Thyroid gland (tissue), 4 donors: ENCODE measurements at regions not wholly inside any gene's neighbourhood (a gene's known extent, or its start where the extent isn't known, plus 50 kb on each side); places are given as distances from the start of the nearest gene placed in this dataset.

Source experiments
- POLR2A ChIP-seq, 2 donors: fragments of 450-650 bp; IDR thresholded peaks; one replicate each; pipeline ENCODE4 v1.6.1; 2017; ENCODE audit warnings: antibody characterized with exemption in 2 of 2, mild to moderate bottlenecking in 2 of 2, moderate library complexity in 1 of 2
- TF ChIP-seq, protein P1 (sequence below), 6 experiments: fragments of 200-600 bp in 3 of 6; fragments of 450-650 bp in 3 of 6; sonication (generic) in 3 of 6; IDR thresholded peaks; one replicate each; pipeline ENCODE4 v1.5.1; 2016 to 2019; ENCODE audit warnings: antibody characterized with exemption in 6 of 6, mild to moderate bottlenecking in 2 of 6, inconsistent platforms in 1 of 6, moderate library complexity in 1 of 6

DNA sequence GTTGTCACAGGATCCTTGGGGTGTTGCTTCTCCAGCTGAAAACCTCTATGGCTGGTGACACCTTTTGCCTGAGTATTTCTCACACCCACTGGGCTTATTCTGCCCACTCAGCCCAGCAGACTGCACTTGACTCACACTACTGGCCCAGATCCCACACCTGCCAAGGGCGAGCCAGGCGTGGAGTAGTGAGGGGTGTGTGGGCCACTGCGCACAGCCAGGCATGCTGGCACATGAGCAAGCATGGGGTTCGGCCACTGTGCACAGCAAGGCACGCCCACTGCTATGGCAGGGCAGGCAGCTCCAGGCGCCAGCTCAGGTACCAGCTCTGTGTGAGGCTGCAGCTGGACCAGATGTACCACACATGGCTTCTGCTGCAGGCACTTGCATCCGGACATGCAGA is 116.5 kb upstream of the MTNR1B start:
- no peak for TF ChIP-seq POLR2A (IDR thresholded peaks at IDR 0.05)
- TF ChIP-seq, protein P1, sequence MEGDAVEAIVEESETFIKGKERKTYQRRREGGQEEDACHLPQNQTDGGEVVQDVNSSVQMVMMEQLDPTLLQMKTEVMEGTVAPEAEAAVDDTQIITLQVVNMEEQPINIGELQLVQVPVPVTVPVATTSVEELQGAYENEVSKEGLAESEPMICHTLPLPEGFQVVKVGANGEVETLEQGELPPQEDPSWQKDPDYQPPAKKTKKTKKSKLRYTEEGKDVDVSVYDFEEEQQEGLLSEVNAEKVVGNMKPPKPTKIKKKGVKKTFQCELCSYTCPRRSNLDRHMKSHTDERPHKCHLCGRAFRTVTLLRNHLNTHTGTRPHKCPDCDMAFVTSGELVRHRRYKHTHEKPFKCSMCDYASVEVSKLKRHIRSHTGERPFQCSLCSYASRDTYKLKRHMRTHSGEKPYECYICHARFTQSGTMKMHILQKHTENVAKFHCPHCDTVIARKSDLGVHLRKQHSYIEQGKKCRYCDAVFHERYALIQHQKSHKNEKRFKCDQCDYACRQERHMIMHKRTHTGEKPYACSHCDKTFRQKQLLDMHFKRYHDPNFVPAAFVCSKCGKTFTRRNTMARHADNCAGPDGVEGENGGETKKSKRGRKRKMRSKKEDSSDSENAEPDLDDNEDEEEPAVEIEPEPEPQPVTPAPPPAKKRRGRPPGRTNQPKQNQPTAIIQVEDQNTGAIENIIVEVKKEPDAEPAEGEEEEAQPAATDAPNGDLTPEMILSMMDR (IDR thresholded peaks at IDR 0.05): peak in 1 of 6 experiments; percentile 7
